Ectodermal cell (in vitro differentiated cells): ENCODE measurements at regions not wholly inside any gene's neighbourhood (a gene's known extent, or its start where the extent isn't known, plus 50 kb on each side); places are given as distances from the start of the nearest gene placed in this dataset.
"Not testable (repeated sequence)": the region's sequence is repeated elsewhere in the genome, so short reads cannot be mapped to it uniquely, and the experiment has no call there.

Experiments used
- H3K27ac ChIP-seq: 2 replicates; pipeline ENCODE4 v1.7.0; 2013; ENCODE audit warnings: mild to moderate bottlenecking, low read depth, low read length; ENCODE audit not compliant: insufficient read depth, poor library complexity, severe bottlenecking
- H3K27me3 ChIP-seq: 2 replicates; pipeline ENCODE4 v1.7.0; 2013; ENCODE audit warnings: mild to moderate bottlenecking, low read length; ENCODE audit not compliant: insufficient read depth, control insufficient read depth, poor library complexity, severe bottlenecking
- H3K36me3 ChIP-seq: one replicate; pipeline ENCODE4 v1.7.0; 2013; ENCODE audit warnings: low read length; ENCODE audit not compliant: control insufficient read depth, insufficient read depth
- H3K4me1 ChIP-seq: one replicate; pipeline ENCODE4 v1.7.0; 2013; ENCODE audit warnings: low read length; ENCODE audit not compliant: control insufficient read depth, insufficient read depth
- H3K4me3 ChIP-seq: 2 replicates; pipeline ENCODE4 v1.7.0; 2013; ENCODE audit warnings: low read depth, low read length, control low read depth; ENCODE audit not compliant: insufficient read depth
- H3K9me3 ChIP-seq: 2 replicates; pipeline ENCODE4 v1.7.0; 2013; ENCODE audit warnings: mild to moderate bottlenecking, low read length, moderate library complexity; ENCODE audit not compliant: control insufficient read depth
- WGBS, 2 experiments: methylation state at CpG; one replicate each; pipeline ENCODE4 v1.1.7; 2013; ENCODE audit warnings: missing lambda C conversion rate in 2 of 2; 5-methylcytosine and 5-hydroxymethylcytosine counted together

DNA sequence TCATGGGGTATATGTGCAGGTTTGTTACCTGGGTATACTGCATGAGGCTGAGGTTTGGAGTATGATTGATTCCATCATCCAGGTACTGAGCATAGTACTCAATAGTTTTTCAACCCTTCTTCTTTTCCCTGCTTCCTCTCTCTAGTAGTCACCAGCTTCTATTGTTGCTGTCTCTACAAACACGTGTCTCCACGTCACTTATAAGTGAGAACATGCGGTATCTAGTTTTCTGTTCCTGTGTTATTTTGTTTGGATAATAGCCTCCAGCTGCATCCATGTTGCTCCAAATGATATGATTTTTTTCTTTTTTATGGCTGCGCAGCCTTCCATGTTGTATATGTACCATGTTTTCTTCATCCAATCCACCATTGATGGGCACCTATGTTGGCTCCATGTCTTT, 214.8 kb upstream of the TFPI start:
- Histone ChIP-seq H3K9me3 (no peaks in the 10 kb centered on the region), H3K4me3 (no peak overlapping the region), H3K36me3 (no peaks in the 10 kb centered on the region), H3K27me3 (no peaks in the 10 kb centered on the region), H3K4me1 (no peaks in the 10 kb centered on the region), H3K27ac (no peak overlapping the region)
- WGBS, 2 experiments = 90 to 99% methylated on average over 3 to 4 of the region's 4 CpGs

- Histone ChIP-seq H3K27me3 (no peaks in the 10 kb centered on the region), H3K36me3 (no peaks in the 10 kb centered on the region), H3K27ac (no peak overlapping the region), H3K9me3 (no peaks in the 10 kb centered on the region), H3K4me1 (no peaks in the 10 kb centered on the region), H3K4me3 (no peak overlapping the region)
- 88 to 94% methylated on average over 3 of the region's 3 CpGs for WGBS, 2 experiments
Observed at GRCh38 chr2:187769437-187769836, 215.2 kb upstream of the TFPI start.

DNA sequence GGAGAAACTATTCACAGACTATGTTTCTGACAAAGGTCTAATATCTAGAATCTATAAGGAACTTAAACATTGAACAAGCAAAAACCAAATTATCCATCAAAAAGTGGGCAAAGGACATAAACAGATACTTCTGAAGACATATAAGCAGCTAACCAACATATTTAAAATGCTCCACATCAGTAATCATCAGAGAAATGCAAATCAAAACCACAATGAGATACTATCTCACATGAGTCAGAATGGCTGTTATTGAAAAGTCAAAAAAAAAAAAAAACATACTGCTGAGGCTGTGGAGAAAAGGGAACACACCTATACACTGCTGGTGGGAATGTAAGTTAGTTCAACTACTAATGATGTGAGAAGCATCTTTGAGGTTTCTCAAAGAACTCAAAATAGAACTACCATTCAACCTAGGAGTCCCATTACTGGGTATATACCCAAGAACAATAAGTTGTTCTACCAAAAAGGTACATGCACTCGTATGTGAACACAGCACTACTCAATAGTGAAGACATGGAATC, 220.4 kb upstream of the TFPI start:
- no peak overlapping the region for H3K27ac ChIP-seq
- H3K9me3 ChIP-seq = no peaks in the 10 kb centered on the region
- H3K36me3 ChIP-seq = no peaks in the 10 kb centered on the region
- H3K4me3 ChIP-seq = no peak overlapping the region
- no peaks in the 10 kb centered on the region for H3K4me1 ChIP-seq
- H3K27me3 ChIP-seq = no peaks in the 10 kb centered on the region
- 72 to 89% methylated on average over 1 of the region's 1 CpG for WGBS, 2 experiments

- Histone ChIP-seq H3K27ac (no peak overlapping the region), H3K27me3 (no peaks in the 10 kb centered on the region), H3K4me3 (no peak overlapping the region), H3K36me3 (no peaks in the 10 kb centered on the region), H3K9me3 (no peaks in the 10 kb centered on the region), H3K4me1 (no peaks in the 10 kb centered on the region)
- WGBS, 2 experiments = 90 to 100% methylated on average over 1 to 2 of the region's 2 CpGs
Observed at GRCh38 chr2:187775196-187775595, 221.0 kb upstream of the TFPI start.

DNA sequence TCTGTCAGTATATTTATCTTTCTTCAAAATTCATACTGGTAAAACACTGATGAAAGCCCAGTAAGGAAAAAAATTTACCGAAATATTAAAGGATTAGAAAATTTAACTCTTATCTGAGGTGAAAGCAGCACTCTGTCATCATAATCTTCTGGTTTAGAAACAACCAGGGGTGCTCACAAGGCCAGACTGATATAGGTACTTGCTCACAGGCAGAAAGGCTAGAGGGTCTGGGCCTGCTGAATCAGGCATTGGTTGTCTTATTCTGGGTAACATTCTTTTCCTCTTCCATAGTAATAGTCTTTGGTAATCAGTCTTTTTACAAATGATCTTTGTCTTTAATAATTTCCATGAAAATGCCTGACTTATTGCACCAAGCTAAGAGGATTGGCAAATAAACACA, 221.4 kb upstream of the TFPI start:
- H3K27me3 ChIP-seq = no peaks in the 10 kb centered on the region
- H3K27ac ChIP-seq = no peak overlapping the region
- H3K4me1 ChIP-seq = no peaks in the 10 kb centered on the region
- 95 to 100% methylated on average over 1 of the region's 1 CpG for WGBS, 2 experiments
- no peaks in the 10 kb centered on the region for H3K9me3 ChIP-seq
- no peaks in the 10 kb centered on the region for H3K36me3 ChIP-seq
- no peak overlapping the region for H3K4me3 ChIP-seq

GRCh38 chr2:187782301-187782700, 228.1 kb upstream of the TFPI start:
- Histone ChIP-seq H3K27me3 (no peaks in the 10 kb centered on the region), H3K36me3 (no peaks in the 10 kb centered on the region), H3K9me3 (no peaks in the 10 kb centered on the region), H3K4me3 (no peak overlapping the region), H3K4me1 (no peaks in the 10 kb centered on the region), H3K27ac (no peak overlapping the region)

DNA sequence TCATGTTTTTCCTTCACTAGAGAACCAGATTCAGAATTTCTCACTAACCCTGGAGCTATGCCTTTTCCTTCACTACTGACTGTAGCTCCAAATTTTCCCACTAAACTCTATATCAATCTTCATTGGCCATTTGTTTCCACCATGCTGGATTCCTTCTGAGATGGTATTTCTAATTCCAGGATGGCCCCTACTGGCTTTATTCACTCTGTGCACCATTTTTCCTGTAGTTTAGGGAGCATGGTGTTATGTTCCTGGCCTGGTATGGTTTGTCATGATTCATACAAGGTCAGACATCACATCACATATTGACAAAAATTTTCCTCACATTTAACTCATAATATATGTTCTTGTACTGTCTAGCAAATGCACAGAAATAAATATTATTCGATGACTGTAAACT, 229.2 kb upstream of the TFPI start:
- Histone ChIP-seq H3K36me3 (no peaks in the 10 kb centered on the region), H3K4me1 (no peaks in the 10 kb centered on the region)
- 85 to 92% methylated on average over 1 of the region's 1 CpG for WGBS, 2 experiments

GRCh38 chr2:187784138-187784537, 229.9 kb upstream of the TFPI start:
- H3K4me3 ChIP-seq, H3K4me1 ChIP-seq, H3K36me3 ChIP-seq, H3K27ac ChIP-seq, H3K27me3 ChIP-seq, H3K9me3 ChIP-seq: not testable (repeated sequence)
- WGBS, 2 experiments = 89 to 92% methylated on average over 2 of the region's 3 CpGs

More for the DNA sequence above, 229.2 kb upstream of the TFPI start:
- no peak overlapping the region for H3K4me3 ChIP-seq
- no peaks in the 10 kb centered on the region for H3K9me3 ChIP-seq
- H3K27me3 ChIP-seq = no peaks in the 10 kb centered on the region
- H3K27ac ChIP-seq = no peak overlapping the region

DNA sequence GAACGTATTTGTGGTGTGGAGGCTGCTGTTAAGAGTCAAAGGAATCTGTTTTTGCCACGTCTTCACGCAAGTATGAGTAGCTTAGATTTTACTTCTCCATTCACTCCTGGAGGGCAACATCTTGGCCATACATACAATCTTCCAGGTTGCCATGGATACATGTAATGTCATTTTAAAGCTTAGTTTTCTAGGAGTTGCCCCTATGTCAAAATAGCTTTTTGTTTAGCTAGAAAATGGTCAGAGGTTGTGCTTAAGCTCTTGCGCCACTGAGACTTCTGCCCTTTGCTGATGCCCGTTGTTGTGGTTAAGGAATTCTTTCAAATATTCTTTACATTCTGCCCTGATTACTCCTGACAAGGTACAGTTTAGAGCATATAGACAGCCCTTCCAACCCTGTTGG, 245.4 kb upstream of the TFPI start:
- H3K36me3 ChIP-seq = no peaks in the 10 kb centered on the region
- H3K27me3 ChIP-seq = no peaks in the 10 kb centered on the region
- no peaks in the 10 kb centered on the region for H3K4me1 ChIP-seq
- H3K27ac ChIP-seq = no peak overlapping the region
- no peaks in the 10 kb centered on the region for H3K9me3 ChIP-seq
- H3K4me3 ChIP-seq = no peak overlapping the region
- WGBS, 2 experiments = 95 to 98% methylated on average over 4 to 5 of the region's 5 CpGs

DNA sequence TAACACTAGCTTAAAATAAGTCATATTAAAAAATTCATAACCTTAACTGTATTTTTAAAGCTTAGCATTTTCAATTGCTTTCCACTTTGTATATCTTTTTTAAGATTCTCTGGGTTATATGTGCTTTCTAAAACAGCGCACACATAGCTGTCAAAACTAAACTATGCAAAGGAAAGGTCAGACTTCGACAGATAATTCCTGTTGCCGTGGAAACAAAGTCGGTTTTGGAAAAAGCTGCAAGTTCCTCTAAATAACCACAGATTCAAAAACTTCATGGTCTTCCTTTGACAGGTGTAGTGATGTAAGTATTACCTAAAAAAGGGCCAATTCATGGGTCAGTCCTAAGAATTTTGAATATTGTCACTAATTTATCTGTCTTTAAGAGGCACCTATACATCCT, 249.6 kb upstream of the TFPI start:
- H3K9me3 ChIP-seq = no peaks in the 10 kb centered on the region
- H3K4me1 ChIP-seq = no peaks in the 10 kb centered on the region
- H3K36me3 ChIP-seq = no peaks in the 10 kb centered on the region
- 93 to 95% methylated on average over 4 of the region's 4 CpGs for WGBS, 2 experiments
- no peak overlapping the region for H3K4me3 ChIP-seq
- no peaks in the 10 kb centered on the region for H3K27me3 ChIP-seq
- H3K27ac ChIP-seq = no peak overlapping the region

- Histone ChIP-seq H3K9me3 (no peaks in the 10 kb centered on the region), H3K27ac (no peak overlapping the region), H3K4me3 (no peak overlapping the region), H3K36me3 (no peaks in the 10 kb centered on the region), H3K4me1 (no peaks in the 10 kb centered on the region), H3K27me3 (no peaks in the 10 kb centered on the region)
- 80 to 97% methylated on average over 1 to 3 of the region's 3 CpGs for WGBS, 2 experiments
Observed at GRCh38 chr2:187815113-187815512, 260.9 kb upstream of the TFPI start.
